ENCODE measurements at regions not wholly inside any gene's neighbourhood (a gene's known extent, or its start where the extent isn't known, plus 50 kb on each side); places are given as distances from the start of the nearest gene placed in this dataset.

DNA sequence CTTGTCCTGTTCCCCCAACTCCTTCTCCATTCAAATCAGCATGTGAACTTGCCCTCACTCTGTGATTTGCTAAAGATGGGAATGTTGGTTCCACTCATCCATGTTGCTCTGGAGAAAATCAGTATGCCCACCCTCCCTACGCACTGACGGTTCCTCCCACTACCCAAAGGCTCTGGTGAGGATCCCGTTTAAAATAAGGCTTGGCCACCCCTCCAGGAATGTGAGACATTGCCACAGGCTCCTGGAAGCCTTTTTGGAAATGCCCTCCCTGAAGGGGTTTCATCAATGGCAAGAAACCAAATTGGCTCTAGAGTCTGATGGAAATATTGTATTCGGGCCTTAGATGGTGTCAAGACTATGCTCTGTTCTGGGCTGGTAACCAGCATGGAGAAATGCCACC, 187.3 kb downstream of the USP12 start:
- ATAC-seq (no peak), DNase-seq (no peak)
- H3K4me1 Mint-ChIP-seq, result peaks cover 7 to 11% of the 10 kb centered on the region in 2 donors
- no peak overlapping the region for H3K4me3 ChIP-seq (ENCODE audit: low read length)
- no peak overlapping the region for H3K4me3 Mint-ChIP-seq
- intact Hi-C loops (cut with micrococcal nuclease), result loop anchor here (2.0 kb wide), 3 partner anchors 220 to 1000 kb away; no protein-coding TSS in a partner anchor
- H3K36me3 ChIP-seq (ENCODE audit: control insufficient read depth, insufficient read depth, low read length), result no peaks in the 10 kb centered on the region
- no peaks in the 10 kb centered on the region for H3K9me3 ChIP-seq (ENCODE audit: control insufficient read depth, insufficient read depth, low read length)
- no peaks in the 10 kb centered on the region for H3K36me3 Mint-ChIP-seq
- H3K27me3 ChIP-seq (ENCODE audit: control insufficient read depth, insufficient read depth, low read length), result no peaks in the 10 kb centered on the region
- no peak overlapping the region for H3K27ac ChIP-seq (ENCODE audit: low read length)
- no peak for TF ChIP-seq CTCF (IDR thresholded peaks at IDR 0.05)
- no peaks in the 10 kb centered on the region for H3K9me3 Mint-ChIP-seq
- H3K27ac Mint-ChIP-seq, result no peak overlapping the region
- H3K4me1 ChIP-seq (ENCODE audit: control insufficient read depth, insufficient read depth, low read length), result peaks cover 20% of the 10 kb centered on the region
- 94% methylated on average over 4 of the region's 4 CpGs for WGBS (ENCODE audit: insufficient coverage)
- H3K27me3 Mint-ChIP-seq (ENCODE audit: low read depth in 2 of 2), result peaks cover 6 to 9% of the 10 kb centered on the region in 2 donors

DNA sequence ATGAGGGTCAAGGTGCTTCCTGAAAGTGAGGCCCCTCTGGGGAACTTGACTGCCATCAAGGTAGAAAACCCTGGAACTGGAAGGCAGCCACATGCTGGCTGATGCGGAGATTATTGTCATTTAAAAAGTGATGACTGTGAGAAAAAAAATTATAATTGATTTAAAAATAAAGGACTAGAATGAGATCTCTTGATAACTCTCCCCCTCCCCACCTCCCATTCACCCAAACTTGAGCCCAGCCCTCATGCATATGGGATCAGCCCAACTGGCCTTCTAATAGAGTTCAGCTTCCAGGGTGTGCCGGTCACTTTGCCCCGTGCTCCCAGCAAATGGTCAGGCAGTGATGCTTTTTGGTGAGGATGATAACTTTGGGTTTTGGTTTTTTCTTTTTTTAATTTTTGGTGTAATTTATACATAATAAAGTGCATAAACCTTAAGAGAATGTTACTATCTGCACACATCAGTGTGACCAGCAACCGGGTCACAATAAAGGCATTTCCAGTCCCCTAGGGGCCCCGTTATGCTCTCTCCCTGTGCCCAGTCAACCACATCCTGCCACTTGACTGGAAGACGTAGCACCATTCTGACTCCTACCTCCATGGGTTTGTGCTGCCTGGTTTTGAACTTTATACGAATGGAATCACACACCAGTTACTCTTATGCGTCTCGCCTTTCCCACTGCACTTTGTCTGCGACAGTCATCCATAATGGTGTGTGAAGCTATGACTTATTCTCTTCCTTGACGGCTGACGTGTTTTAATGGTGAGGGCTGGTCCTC, 187.9 kb downstream of the USP12 start:
- Histone ChIP-seq H3K4me3 (ENCODE audit: low read length) (no peak overlapping the region), H3K27ac (ENCODE audit: low read length) (no peak overlapping the region), H3K9me3 (ENCODE audit: control insufficient read depth, insufficient read depth, low read length) (no peaks in the 10 kb centered on the region), H3K27me3 (ENCODE audit: control insufficient read depth, insufficient read depth, low read length) (no peaks in the 10 kb centered on the region), H3K36me3 (ENCODE audit: control insufficient read depth, insufficient read depth, low read length) (no peaks in the 10 kb centered on the region), H3K4me1 (ENCODE audit: control insufficient read depth, insufficient read depth, low read length) (peaks cover 26% of the 10 kb centered on the region)
- H3K36me3 Mint-ChIP-seq, result no peaks in the 10 kb centered on the region
- intact Hi-C loops (cut with micrococcal nuclease), result loop anchor here (2.0 kb wide), 3 partner anchors 221 to 1001 kb away; no protein-coding TSS in a partner anchor
- no peak for TF ChIP-seq CTCF (IDR thresholded peaks at IDR 0.05)
- no peak overlapping the region for H3K27ac Mint-ChIP-seq
- H3K4me1 Mint-ChIP-seq, result peaks cover 10 to 17% of the 10 kb centered on the region in 2 donors
- no peak overlapping the region for H3K4me3 Mint-ChIP-seq
- H3K9me3 Mint-ChIP-seq, result no peaks in the 10 kb centered on the region
- peaks cover 0 to 7% of the 10 kb centered on the region in 2 donors for H3K27me3 Mint-ChIP-seq (ENCODE audit: low read depth in 2 of 2)
- ATAC-seq, result no peak
- WGBS (ENCODE audit: insufficient coverage), result 66% methylated on average over 12 of the region's 12 CpGs
- no peak for DNase-seq

GRCh38 chr13:26980099-26981031, 191.2 kb downstream of the USP12 start:
- no peaks in the 10 kb centered on the region for H3K9me3 Mint-ChIP-seq
- intact Hi-C loops (cut with micrococcal nuclease), result no loop called here

More at GRCh38 chr13:26980099-26981031, 191.2 kb downstream of the USP12 start:
- Mint-ChIP-seq H3K27me3 (ENCODE audit: low read depth in 2 of 2) (no peaks in the 10 kb centered on the region), H3K4me3 (peak overlapping the region; percentile 64), H3K4me1 (peaks cover 12 to 19% of the 10 kb centered on the region in 2 donors), H3K36me3 (no peaks in the 10 kb centered on the region), H3K27ac (peak overlapping the region; percentile 53 to 58)
- H3K27ac ChIP-seq (ENCODE audit: low read length), result no peak overlapping the region
- 72% methylated on average over 15 of the region's 18 CpGs for WGBS (ENCODE audit: insufficient coverage)
- no peaks in the 10 kb centered on the region for H3K27me3 ChIP-seq (ENCODE audit: control insufficient read depth, insufficient read depth, low read length)
- H3K4me3 ChIP-seq (ENCODE audit: low read length), result no peak overlapping the region
- TF ChIP-seq CTCF (IDR thresholded peaks at IDR 0.05), result no peak
- ATAC-seq (peak; percentile 44 to 63 (median 50)), DNase-seq (no peak)
- H3K36me3 ChIP-seq (ENCODE audit: control insufficient read depth, insufficient read depth, low read length), result no peaks in the 10 kb centered on the region
- H3K4me1 ChIP-seq (ENCODE audit: control insufficient read depth, insufficient read depth, low read length), result peaks cover 47% of the 10 kb centered on the region
- H3K9me3 ChIP-seq (ENCODE audit: control insufficient read depth, insufficient read depth, low read length), result no peaks in the 10 kb centered on the region

Measured in natural killer cell (primary cell).